ENCODE measurements at regions not wholly inside any gene's neighbourhood (a gene's known extent, or its start where the extent isn't known, plus 50 kb on each side); places are given as distances from the start of the nearest gene placed in this dataset.

- TF ChIP-seq GATA2 (IDR thresholded peaks at IDR 0.05; ENCODE audit: low read depth, low read length) = no peak
- no peak for TF ChIP-seq GATA3 (IDR thresholded peaks at IDR 0.05; ENCODE audit: low read depth, low read length)
Measured at GRCh38 chr6:149150301-149150700, 167.2 kb upstream of the TAB2 start.
